Cardiac septum (tissue), 1 donor: ENCODE measurements at regions not wholly inside any gene's neighbourhood (a gene's known extent, or its start where the extent isn't known, plus 50 kb on each side); places are given as distances from the start of the nearest gene placed in this dataset.

Experiments used
- DNase-seq: peaks from one replicate; pipeline ENCODE4 v3.0.0-alpha.2; 2020; ENCODE audit warnings: low spot score
- intact Hi-C: fragments of 100-400 bp; cut with DNase I; formaldehyde crosslinking; loops from one replicate; pipeline ENCODE4 v1.14.0; 2022
- donor health status: DM: no; HTN: no; CAD: no.

DNA sequence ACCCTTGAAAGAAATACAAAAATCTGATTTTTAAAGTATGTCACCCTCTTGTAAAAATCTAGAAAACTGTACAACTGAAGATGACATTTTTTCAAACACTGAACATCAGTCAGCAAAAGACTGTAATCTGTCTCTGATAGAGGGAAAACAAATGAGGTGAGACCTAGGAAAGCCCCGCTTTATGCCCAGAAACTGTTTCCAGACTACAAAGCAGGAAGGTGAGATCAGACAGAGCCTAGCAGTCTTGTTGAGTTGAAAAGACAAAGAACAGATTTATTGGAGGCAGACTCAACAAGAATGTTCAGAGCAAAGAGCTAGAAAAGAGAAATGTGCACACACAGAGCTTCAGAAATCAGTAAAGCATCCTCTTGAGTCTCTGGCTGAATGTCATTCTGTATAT is 873.6 kb downstream of the LRFN5 start:
- intact Hi-C loops, result no loop called here
- DNase-seq, result no peak

DNA sequence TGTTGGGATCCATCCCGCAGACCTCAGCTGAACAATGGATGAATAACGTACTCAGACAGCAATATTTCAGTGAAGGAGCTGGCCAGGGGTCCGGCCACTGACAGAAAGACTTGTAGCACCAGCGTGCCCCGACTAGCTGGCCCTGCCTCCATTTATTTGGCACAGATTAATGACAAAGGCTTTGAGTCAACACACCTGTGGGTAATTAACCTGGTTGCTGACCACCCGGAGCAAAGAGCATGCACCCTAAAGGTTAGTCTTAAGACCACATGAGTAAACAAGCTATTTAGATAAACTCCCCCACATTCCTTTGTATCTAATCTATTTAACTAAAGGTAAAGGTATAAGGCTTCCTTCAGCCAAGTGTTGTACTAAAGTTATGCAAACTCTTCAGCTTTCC is 868.6 kb downstream of the LRFN5 start:
- no peak for DNase-seq
- intact Hi-C loops, result no loop called here

- no peak for DNase-seq
- intact Hi-C loops, result no loop called here
Measured at GRCh38 chr14:42470427-42470719, 863.7 kb downstream of the LRFN5 start.

- DNase-seq, result no peak
- intact Hi-C loops, result no loop called here
Measured at GRCh38 chr14:42469637-42470426, 863.2 kb downstream of the LRFN5 start.

DNA sequence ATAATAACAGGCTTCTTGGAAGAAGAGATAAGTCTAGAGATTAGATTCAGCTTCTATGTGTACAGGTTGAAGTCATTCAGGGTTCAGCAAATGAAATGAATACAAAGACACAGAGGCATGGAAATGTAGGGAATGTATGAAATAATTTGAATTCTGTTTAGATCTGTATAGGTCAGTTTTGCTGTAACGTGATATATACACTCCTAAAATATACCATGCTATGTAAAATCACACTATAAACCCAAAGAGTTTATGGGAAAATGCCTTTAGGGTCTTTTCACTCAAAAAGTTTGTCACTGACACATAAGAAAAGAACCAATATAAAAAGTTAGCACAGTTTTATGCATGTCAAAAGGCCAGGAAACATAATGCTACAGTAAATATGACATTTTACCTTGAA is 854.0 kb downstream of the LRFN5 start:
- intact Hi-C loops, result no loop called here
- DNase-seq, result no peak

- DNase-seq, result no peak
- intact Hi-C loops, result no loop called here
Measured at GRCh38 chr14:42459171-42459685, 852.6 kb downstream of the LRFN5 start.

GRCh38 chr14:42441615-42442014 is 834.9 kb downstream of the LRFN5 start:
- no peak for DNase-seq
- intact Hi-C loops, result no loop called here

DNA sequence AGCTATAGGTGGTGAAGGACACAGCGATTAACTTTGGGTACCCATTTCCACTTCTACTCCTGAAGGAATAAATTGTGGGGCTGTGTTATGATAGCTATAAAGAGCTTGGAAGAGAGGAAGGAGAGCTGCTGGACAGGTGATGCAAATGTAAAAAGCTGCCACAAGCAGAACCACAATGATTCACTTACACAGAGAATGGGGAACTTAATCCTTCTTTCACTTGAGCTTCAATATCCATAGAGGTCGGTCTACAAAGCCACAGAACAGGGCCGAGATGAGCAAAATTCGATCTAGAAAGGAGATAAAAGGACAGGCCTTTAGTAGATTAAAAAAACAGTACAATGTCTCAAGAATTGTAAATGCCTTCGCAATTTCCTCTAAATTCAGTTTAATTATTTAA is 831.1 kb downstream of the LRFN5 start:
- no peak for DNase-seq
- intact Hi-C loops, result no loop called here

GRCh38 chr14:42429401-42429800 is 822.7 kb downstream of the LRFN5 start:
- no peak for DNase-seq
- intact Hi-C loops, result no loop called here

DNA sequence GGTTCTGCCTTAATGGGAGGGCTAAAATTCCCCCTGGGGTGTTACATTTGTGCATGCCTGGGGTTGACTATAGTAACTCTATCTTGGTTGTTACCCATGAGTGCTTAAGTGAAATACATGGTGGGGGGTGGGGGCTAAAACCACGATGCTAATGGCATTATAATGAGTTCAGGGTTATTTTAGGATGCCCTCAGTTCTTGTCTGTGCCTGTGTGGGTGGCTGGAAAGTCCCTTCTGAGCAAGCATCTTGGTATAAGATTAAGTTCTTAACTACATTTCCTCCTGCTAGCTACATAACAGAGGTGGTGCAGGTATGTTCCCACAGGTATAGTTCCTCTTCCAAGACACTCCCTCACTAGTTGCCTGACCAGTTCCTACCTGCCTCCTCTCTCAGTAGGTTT is 822.3 kb downstream of the LRFN5 start:
- intact Hi-C loops, result no loop called here
- no peak for DNase-seq

DNA sequence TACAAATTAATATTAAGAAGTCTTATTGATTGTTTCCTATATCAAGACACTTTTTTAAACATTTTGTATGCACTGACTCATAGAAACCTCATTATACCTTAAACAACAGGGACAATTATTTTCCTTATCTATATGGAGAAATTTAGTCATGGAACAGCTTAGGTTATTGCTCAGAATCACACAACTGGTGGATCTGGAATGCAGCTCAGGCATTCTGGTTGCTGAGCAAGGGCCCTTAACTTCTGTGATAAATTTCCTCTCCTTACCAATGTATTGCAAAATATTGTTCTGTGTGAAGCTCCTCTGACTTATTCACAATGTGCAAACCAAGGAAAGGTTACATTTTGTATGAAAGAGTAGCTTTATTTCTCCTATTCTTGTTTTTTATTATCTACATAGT is 817.8 kb downstream of the LRFN5 start:
- intact Hi-C loops, result no loop called here
- no peak for DNase-seq

- intact Hi-C loops, result no loop called here
- no peak for DNase-seq
Measured at GRCh38 chr14:42421377-42422078, 814.9 kb downstream of the LRFN5 start.

DNA sequence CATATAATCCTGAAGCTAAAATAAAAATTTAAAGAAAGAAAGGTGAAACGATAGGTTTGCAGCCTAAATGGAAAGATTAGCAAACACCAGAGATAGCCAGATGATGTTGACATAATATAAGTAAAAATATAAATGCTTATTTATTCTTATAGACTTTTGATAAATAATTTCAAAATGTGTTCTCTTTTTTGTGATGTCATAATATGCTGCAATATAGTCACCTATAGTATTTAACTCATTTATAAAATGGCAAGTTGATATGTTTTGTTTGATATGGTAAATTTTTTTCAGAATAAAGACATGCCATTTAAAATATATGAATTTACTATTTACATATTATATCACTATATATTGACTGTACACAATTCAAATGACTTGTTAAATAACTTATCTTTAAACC is 813.4 kb downstream of the LRFN5 start:
- intact Hi-C loops, result no loop called here
- DNase-seq, result no peak

DNA sequence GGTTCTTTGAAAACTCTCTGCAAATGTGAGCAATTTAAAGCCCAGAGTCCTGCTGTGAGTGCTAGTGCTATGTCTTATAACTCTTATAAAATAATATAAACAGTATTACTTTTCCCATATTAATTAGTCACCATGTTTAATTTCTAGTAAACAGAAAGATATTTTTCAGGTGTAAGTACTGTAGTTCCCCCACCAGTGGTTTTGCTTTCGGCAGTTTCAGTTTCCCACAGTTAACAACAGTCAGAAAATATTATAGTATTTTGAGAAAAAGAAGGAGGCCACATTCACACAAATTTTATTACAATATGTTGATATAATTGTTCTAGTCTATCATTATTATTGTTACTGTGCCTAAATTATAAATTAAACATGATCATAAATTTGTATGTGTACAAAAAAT is 800.5 kb downstream of the LRFN5 start:
- DNase-seq, result no peak
- intact Hi-C loops, result no loop called here

DNA sequence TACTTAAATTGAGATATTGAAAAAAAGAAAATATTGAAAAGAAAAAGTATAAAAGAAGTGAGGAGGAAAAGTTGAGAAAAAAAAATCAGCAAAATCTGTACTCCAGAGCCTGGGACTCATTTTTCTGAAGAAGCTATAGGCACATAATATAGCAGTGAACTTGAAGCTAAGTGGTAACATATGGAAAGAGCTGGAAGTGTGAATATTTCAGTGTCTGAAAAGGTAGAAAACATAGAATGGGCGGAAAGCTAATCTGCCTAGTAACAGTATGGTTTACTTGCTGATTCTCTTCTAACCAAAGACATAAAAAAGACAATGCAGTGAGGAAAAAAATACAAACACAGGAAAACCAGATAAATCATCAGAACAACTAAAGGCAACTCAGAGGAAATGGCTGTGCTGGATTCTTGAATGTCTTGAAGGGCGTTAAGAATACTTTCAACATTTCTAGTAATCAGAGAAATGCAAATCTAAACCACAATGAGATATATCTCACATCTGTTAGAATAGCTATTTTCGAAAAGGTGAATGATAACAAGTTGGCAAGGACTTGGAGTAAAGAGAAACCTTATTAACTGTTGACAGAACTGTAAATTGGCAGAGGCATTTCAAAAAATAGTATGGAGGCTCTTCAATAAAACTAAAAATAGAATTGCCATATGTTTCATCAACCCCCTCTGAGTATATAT is 784.6 kb downstream of the LRFN5 start:
- intact Hi-C loops, result no loop called here
- DNase-seq, result no peak

GRCh38 chr14:42378880-42379279 is 772.2 kb downstream of the LRFN5 start:
- DNase-seq, result no peak
- intact Hi-C loops, result no loop called here

GRCh38 chr14:42378274-42378673 is 771.6 kb downstream of the LRFN5 start:
- no peak for DNase-seq
- intact Hi-C loops, result no loop called here

- intact Hi-C loops, result no loop called here
- no peak for DNase-seq
Measured at GRCh38 chr14:42374332-42374731, 767.7 kb downstream of the LRFN5 start.

- intact Hi-C loops, result no loop called here
- no peak for DNase-seq
Measured at GRCh38 chr14:42370056-42370455, 763.4 kb downstream of the LRFN5 start.

DNA sequence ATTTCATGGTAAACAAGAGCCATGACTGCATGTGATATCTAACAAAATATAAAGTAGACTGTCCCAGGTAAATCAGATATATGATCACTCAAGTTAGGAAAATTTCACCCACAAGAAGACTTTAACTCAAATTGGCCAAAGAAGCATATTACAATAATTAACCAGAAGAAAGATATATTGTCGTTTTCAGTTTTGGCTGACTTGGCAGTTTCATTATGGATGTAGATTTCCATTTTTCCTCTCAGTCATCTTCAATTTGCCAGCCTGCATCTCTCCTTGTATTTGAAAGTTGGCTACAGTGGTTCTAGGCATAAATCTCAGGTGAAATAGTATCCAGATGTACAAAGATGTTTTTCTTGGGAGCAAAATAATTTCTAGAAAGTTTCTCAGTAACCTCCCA is 761.6 kb downstream of the LRFN5 start:
- intact Hi-C loops, result no loop called here
- no peak for DNase-seq

GRCh38 chr14:42353315-42353714 is 746.6 kb downstream of the LRFN5 start:
- no peak for DNase-seq
- intact Hi-C loops, result no loop called here
